ENCODE measurements at regions not wholly inside any gene's neighbourhood (a gene's known extent, or its start where the extent isn't known, plus 50 kb on each side); places are given as distances from the start of the nearest gene placed in this dataset.

DNA sequence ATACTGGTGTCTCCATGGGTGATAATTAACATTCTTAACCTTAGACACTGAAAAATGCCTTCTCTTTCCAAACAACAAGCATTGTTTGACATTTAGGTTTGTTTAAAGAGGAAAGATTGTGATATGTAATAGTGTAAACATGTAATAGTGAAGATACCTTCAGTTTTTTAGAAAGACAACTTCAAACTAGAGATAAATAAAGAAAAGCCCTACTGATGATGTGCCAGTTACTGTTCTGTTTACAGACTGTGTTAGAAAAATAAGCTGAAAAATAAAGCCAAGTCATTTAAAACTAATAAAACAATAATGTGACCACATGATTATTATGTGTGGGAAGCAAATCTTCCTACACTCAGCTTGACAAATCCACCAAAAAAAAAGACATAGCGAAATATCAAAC, 2035.3 kb upstream of the TENM3 start (continued):
- TF ChIP-seq, protein P1, sequence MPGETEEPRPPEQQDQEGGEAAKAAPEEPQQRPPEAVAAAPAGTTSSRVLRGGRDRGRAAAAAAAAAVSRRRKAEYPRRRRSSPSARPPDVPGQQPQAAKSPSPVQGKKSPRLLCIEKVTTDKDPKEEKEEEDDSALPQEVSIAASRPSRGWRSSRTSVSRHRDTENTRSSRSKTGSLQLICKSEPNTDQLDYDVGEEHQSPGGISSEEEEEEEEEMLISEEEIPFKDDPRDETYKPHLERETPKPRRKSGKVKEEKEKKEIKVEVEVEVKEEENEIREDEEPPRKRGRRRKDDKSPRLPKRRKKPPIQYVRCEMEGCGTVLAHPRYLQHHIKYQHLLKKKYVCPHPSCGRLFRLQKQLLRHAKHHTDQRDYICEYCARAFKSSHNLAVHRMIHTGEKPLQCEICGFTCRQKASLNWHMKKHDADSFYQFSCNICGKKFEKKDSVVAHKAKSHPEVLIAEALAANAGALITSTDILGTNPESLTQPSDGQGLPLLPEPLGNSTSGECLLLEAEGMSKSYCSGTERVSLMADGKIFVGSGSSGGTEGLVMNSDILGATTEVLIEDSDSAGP (CRISPR knock-in tag; IDR thresholded peaks at IDR 0.05; ENCODE audit: borderline replicate concordance): no peak
- TF ChIP-seq ZFP36L2 (CRISPR knock-in tag; IDR thresholded peaks at IDR 0.05): no peak
- no peak for TF ChIP-seq ZNF160 (CRISPR knock-in tag; IDR thresholded peaks at IDR 0.05)
- TF ChIP-seq, protein P2, sequence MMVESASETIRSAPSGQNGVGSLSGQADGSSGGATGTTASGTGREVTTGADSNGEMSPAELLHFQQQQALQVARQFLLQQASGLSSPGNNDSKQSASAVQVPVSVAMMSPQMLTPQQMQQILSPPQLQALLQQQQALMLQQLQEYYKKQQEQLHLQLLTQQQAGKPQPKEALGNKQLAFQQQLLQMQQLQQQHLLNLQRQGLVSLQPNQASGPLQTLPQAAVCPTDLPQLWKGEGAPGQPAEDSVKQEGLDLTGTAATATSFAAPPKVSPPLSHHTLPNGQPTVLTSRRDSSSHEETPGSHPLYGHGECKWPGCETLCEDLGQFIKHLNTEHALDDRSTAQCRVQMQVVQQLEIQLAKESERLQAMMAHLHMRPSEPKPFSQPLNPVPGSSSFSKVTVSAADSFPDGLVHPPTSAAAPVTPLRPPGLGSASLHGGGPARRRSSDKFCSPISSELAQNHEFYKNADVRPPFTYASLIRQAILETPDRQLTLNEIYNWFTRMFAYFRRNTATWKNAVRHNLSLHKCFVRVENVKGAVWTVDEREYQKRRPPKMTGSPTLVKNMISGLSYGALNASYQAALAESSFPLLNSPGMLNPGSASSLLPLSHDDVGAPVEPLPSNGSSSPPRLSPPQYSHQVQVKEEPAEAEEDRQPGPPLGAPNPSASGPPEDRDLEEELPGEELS (CRISPR knock-in tag; IDR thresholded peaks at IDR 0.05): no peak

DNA sequence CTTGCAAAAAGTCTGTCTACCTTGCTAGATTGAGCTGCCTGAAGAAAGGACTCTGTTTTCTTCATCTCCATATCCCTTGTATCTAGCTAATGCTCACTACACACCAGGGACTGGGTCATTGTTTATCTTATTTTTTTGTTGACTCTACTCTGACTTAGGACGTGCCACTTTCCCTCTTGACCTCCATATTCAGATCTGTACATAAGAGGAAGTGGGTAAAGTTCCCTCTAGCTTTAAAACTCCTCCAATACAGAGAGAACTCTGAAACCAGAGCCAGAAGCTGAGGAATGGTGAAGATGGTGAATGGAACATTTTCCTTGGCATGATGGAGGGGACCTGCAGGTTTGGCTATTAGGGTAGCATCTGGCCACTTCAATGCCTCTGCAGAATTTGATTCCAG, 2026.1 kb upstream of the TENM3 start:
- Histone ChIP-seq H3K27ac (ENCODE audit: extremely low read length, insufficient read depth, low read length) (no peak overlapping the region), H3K4me2 (ENCODE audit: low read depth, low read length) (no peak overlapping the region), H3K9me3 (ENCODE audit: low read length) (no peaks in the 10 kb centered on the region; the same call in 1 of the 2 replicates), H4K20me1 (ENCODE audit: insufficient read depth, low read length) (no peaks in the 10 kb centered on the region), H3K79me2 (ENCODE audit: insufficient read depth, low read length) (no peaks in the 10 kb centered on the region), H3K4me3 (replicated peaks in 1 of 3; ENCODE audit: insufficient read depth in 1 of 3, low read depth in 2 of 3, low read length in 3 of 3) (no peak overlapping the region), H3K27me3 (ENCODE audit: control insufficient read depth in 1 of 2, insufficient read depth in 2 of 2, low read length in 2 of 2) (no peaks in the 10 kb centered on the region; a peak in 1 of 5 replicates), H2AFZ (ENCODE audit: low read length) (no peak overlapping the region), H3K9ac (ENCODE audit: insufficient read depth, low read depth, low read length) (no peak overlapping the region), H3K36me3 (replicated peaks in 1 of 2; ENCODE audit: control insufficient read depth in 1 of 2, insufficient read depth in 2 of 2, low read length in 2 of 2) (no peaks in the 10 kb centered on the region), H3K4me1 (ENCODE audit: insufficient read depth, low read length) (no peaks in the 10 kb centered on the region)
- DNase-seq (ENCODE audit: low spot score): no peak
- intact Hi-C loops (cut with micrococcal nuclease; ENCODE audit: unreplicated experiment) (no loop called here), in situ Hi-C loops (cut with HindIII; ENCODE audit: extremely low pct_ligation_motif_present, low pct_unique_long_range_greater_than_20kb) (no loop called here)
- no peak for ATAC-seq
- ChIA-PET CTCF (ENCODE audit: low intra/inter-chr PET ratio, low total read pairs) (no interaction called here), POLR2A (no interaction called here)
- no TSS peak for BruUV-seq (replicated peaks)
- 0% methylated on average over 1 of the region's 1 CpG for WGBS (ENCODE audit: low lambda C conversion rate)
- no peak for FAIRE-seq
- TF ChIP-seq KDM1A (CRISPR knock-in tag; IDR thresholded peaks at IDR 0.05) (no peak), ZNF207 (IDR thresholded peaks at IDR 0.05; ENCODE audit: borderline replicate concordance) (no peak), ZNF10 (CRISPR knock-in tag; IDR thresholded peaks at IDR 0.05; ENCODE audit: borderline replicate concordance, low read depth) (no peak), SOX5 (CRISPR knock-in tag; IDR thresholded peaks at IDR 0.05; ENCODE audit: borderline replicate concordance) (no peak), IKZF4 (CRISPR knock-in tag; IDR thresholded peaks at IDR 0.05; ENCODE audit: borderline replicate concordance, low read depth, not compliant biosample characterization) (no peak), ZNF737 (CRISPR knock-in tag; IDR thresholded peaks at IDR 0.05; ENCODE audit: borderline replicate concordance) (no peak)
- TF ChIP-seq, protein P3, sequence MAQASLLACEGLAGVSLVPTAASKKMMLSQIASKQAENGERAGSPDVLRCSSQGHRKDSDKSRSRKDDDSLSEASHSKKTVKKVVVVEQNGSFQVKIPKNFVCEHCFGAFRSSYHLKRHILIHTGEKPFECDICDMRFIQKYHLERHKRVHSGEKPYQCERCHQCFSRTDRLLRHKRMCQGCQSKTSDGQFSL (CRISPR knock-in tag; IDR thresholded peaks at IDR 0.05): no peak

All from HepG2 (cell line).